ENCODE measurements at regions not wholly inside any gene's neighbourhood (a gene's known extent, or its start where the extent isn't known, plus 50 kb on each side); places are given as distances from the start of the nearest gene placed in this dataset.

GRCh38 chr5:17763301-17763700, 129.0 kb downstream of the TAF11L14 start:
- ATAC-seq, result peak; percentile 57

GRCh38 chr5:17766031-17766430, 131.8 kb downstream of the TAF11L14 start:
- ATAC-seq, result no peak

- no peak for ATAC-seq
Observed at GRCh38 chr5:17769277-17769676, 135.0 kb downstream of the TAF11L14 start.

GRCh38 chr5:17772232-17772631, 138.0 kb downstream of the TAF11L14 start:
- ATAC-seq, result no peak

GRCh38 chr5:17785774-17786173, 151.5 kb downstream of the TAF11L14 start:
- no peak for ATAC-seq

GRCh38 chr5:17788351-17788750, 154.1 kb downstream of the TAF11L14 start:
- ATAC-seq, result no peak

- ATAC-seq, result no peak
Observed at GRCh38 chr5:17794201-17794600, 159.9 kb downstream of the TAF11L14 start.

GRCh38 chr5:17794815-17795214, 160.6 kb downstream of the TAF11L14 start:
- no peak for ATAC-seq

- peak; percentile 72 for ATAC-seq
Observed at GRCh38 chr5:17796142-17796541, 161.9 kb downstream of the TAF11L14 start.

- peak; percentile 78 for ATAC-seq
Observed at GRCh38 chr5:17796757-17797396, 162.6 kb downstream of the TAF11L14 start.

GRCh38 chr5:17799521-17799920, 165.3 kb downstream of the TAF11L14 start:
- no peak for ATAC-seq

GRCh38 chr5:17801595-17801994, 167.3 kb downstream of the TAF11L14 start:
- no peak for ATAC-seq

GRCh38 chr5:17802256-17802655, 168.0 kb downstream of the TAF11L14 start:
- no peak for ATAC-seq

- ATAC-seq, result no peak
Observed at GRCh38 chr5:17803971-17804370, 169.7 kb downstream of the TAF11L14 start.

GRCh38 chr5:17805227-17805825, 171.1 kb downstream of the TAF11L14 start:
- ATAC-seq, result peak; percentile 97

GRCh38 chr5:17806818-17807468, 172.7 kb downstream of the TAF11L14 start:
- ATAC-seq, result no peak

GRCh38 chr5:17808566-17808965, 174.3 kb downstream of the TAF11L14 start:
- ATAC-seq, result no peak

- no peak for ATAC-seq
Observed at GRCh38 chr5:17810734-17811133, 176.5 kb downstream of the TAF11L14 start.

GRCh38 chr5:17813214-17813613, 179.0 kb downstream of the TAF11L14 start:
- no peak for ATAC-seq

GRCh38 chr5:17816505-17816904, 182.2 kb downstream of the TAF11L14 start:
- ATAC-seq, result no peak

- no peak for ATAC-seq
Observed at GRCh38 chr5:17816944-17817343, 182.7 kb downstream of the TAF11L14 start.

- no peak for ATAC-seq
Observed at GRCh38 chr5:17817990-17818389, 183.7 kb downstream of the TAF11L14 start.

GRCh38 chr5:17819783-17820182, 185.5 kb downstream of the TAF11L14 start:
- no peak for ATAC-seq

- ATAC-seq, result no peak
Observed at GRCh38 chr5:17828681-17829080, 194.4 kb downstream of the TAF11L14 start.

Data from esophagus mucosa (tissue), 1 donor.